KOPT-K1 (cell line): ENCODE measurements at regions not wholly inside any gene's neighbourhood (a gene's known extent, or its start where the extent isn't known, plus 50 kb on each side); places are given as distances from the start of the nearest gene placed in this dataset.
"Not testable (repeated sequence)": the region's sequence is repeated elsewhere in the genome, so short reads cannot be mapped to it uniquely, and the experiment has no call there.

Experiments
- H3K27ac ChIP-seq: fragments of 200-600 bp; sonication (generic); 2 replicates; pipeline ENCODE4 v1.5.1; 2016; ENCODE audit warnings: antibody characterized with exemption, mild to moderate bottlenecking, low read depth, low read length; ENCODE audit not compliant: poor library complexity, severe bottlenecking
- H3K36me3 ChIP-seq: fragments of 200-600 bp; sonication (generic); 2 replicates; pipeline ENCODE4 v1.5.1; 2017; ENCODE audit warnings: antibody characterized with exemption, mild to moderate bottlenecking, low read length, moderate library complexity; ENCODE audit not compliant: insufficient read depth
- H3K9me3 ChIP-seq: fragments of 200-600 bp; sonication (generic); 2 replicates; pipeline ENCODE4 v1.5.1; 2017; ENCODE audit warnings: antibody characterized with exemption, low read length, mild to moderate bottlenecking; ENCODE audit not compliant: insufficient read depth, poor library complexity, severe bottlenecking

DNA sequence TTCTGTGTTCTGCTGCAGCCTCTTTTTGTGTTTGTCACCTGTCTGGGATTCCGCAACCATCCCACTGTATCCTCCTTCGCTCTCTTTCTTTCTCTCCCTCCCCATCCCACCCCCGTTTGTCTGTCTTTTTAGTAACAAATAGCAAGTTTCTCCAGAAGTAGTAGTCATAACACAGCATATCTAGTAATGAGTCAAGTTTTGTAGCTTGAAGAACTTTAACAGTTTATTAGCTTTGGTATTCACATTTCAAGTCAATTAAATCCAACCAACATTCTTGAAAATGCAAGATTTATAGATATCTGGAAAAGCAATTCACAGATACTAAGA, 154.1 kb upstream of the MTPN start:
- Histone ChIP-seq H3K9me3 (no peaks in the 10 kb centered on the region), H3K27ac (no peak overlapping the region), H3K36me3 (no peaks in the 10 kb centered on the region)

DNA sequence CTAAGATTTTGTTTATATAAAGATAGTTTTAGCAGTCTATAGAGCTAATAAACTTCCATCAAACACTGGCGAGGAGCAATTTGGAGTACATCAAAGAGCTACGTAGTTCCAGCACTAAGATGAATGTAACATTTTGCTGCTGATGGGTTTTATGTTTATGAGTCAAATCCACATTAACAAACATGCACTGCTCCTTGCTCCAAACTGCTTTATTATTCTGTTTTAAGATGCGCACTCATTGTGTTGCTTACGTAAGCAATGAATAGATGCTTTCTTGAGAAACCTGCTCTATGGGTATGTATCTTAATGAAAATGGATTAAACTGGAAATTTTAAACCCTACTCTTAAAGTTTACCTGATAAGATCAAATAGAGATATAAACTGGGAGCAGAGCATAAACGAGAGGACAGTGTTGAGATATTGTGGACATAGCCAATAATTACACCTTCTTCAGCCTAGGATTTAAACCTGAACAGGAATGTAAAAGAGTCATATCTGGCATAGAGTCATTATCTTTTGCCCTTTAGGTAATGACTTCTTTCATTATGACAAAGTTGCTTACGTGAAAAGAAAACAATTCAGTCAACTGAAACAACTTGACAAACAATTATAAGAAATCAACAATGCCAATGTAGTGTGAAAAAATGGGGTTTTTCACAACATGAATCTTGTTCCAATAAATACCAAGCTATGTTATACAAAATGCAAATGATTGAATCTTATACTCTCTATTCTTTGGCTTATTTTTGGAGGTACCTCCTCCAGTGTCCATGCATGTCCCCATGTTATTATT, 153.5 kb upstream of the MTPN start:
- Histone ChIP-seq H3K27ac (no peak overlapping the region), H3K9me3 (no peaks in the 10 kb centered on the region), H3K36me3 (no peaks in the 10 kb centered on the region)

DNA sequence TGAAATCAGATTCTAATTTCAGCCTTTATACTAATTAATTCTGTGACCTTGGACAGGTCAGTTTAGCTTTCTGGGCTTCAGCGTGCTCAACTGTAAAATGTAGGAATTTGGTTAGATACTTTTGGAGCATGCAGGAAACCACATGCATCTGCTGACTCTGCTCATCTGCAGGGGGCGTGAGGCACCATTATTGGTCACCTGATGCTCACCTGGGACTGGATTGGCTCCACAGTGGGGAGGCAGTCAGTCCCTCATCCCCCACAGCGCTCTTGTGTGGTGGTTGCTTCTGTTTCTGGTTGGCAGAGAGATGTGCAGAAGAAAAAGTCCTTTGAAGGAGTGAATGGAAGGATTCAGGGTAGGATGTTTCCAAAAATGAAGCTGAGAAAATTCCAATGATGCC, 150.9 kb upstream of the MTPN start:
- Histone ChIP-seq H3K27ac (no peak overlapping the region), H3K9me3 (no peaks in the 10 kb centered on the region), H3K36me3 (no peaks in the 10 kb centered on the region)

DNA sequence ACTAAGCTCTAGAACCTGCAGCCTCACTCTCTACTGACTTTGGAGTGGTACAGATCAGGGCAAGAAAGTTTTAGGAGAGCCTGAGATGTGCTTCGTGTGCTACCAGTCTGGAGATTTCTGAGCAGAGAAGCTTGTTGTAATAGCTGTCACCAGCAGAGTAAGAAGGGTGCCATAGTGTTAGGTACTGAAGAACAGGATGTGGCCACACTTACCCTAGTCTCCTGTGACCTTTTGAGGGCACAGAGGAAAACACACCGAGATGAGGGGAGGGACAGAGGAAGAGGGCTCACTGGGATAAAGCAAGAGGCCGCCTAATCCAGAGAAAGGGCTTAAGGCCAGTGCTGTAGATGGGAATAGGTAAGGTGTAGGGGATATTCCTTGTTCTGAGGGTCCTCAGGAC, 146.2 kb upstream of the MTPN start:
- H3K9me3 ChIP-seq: no peaks in the 10 kb centered on the region
- no peak overlapping the region for H3K27ac ChIP-seq
- no peaks in the 10 kb centered on the region for H3K36me3 ChIP-seq

DNA sequence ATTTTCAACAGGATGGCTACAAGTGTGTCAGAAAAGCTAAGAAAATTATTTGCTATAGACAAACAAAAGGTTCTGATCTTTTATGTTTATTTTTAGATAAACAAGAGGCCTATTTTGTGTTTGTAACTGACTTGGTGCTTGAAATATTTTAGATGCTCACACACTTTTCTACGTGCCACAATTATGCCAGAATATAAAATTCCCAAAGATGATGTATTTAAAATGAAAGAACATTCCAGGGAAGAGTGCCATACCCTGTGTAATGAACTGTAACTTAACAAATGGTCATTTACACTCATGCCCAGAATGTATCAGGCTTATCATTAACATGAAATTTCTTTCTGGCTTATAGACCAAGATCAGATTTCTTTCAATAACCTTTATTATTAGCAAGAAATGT, 144.9 kb upstream of the MTPN start:
- Histone ChIP-seq H3K36me3 (no peaks in the 10 kb centered on the region), H3K27ac (no peak overlapping the region), H3K9me3 (no peaks in the 10 kb centered on the region)

DNA sequence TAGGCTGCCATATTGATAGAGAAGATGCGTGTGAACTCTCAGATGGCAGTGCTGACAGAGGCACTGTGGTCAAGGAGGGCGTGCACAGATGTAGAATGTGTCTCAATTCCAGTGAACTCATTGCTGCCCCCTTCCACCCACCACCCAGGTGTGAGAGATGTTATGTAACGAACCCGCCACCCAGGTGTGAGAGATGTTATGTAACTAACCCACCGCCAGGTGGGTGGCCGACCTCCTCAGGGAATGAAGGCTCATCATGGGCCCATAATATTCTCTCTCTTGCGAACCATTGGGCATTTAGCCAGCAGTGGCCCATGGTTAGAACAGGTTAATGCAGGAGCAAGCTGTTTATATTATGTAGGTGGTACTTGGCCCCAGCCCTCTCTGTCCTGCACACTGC, 140.4 kb upstream of the MTPN start:
- Histone ChIP-seq H3K36me3 (no peaks in the 10 kb centered on the region), H3K27ac (no peak overlapping the region), H3K9me3 (no peaks in the 10 kb centered on the region)

DNA sequence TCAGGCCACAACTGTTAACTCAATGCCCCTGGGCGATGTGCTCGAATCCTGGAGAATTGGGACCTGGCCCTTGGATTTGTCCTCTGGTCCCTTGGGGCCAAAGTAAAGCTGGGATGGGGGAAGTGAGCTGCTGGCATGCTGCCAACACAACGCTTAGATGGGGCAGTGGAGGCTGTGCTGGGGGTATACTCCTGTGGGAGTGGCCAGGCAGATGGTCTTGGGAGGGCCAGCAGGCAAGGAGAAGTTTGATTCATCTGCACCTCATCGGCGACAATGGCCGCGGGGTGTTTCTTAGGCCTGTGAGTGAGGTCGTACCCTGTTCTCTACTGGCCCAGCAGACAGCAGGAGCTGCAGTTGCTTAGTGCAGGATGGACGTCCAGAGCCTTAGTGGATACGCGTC, 139.0 kb upstream of the MTPN start:
- Histone ChIP-seq H3K27ac (no peak overlapping the region), H3K36me3 (no peaks in the 10 kb centered on the region), H3K9me3 (no peaks in the 10 kb centered on the region)

DNA sequence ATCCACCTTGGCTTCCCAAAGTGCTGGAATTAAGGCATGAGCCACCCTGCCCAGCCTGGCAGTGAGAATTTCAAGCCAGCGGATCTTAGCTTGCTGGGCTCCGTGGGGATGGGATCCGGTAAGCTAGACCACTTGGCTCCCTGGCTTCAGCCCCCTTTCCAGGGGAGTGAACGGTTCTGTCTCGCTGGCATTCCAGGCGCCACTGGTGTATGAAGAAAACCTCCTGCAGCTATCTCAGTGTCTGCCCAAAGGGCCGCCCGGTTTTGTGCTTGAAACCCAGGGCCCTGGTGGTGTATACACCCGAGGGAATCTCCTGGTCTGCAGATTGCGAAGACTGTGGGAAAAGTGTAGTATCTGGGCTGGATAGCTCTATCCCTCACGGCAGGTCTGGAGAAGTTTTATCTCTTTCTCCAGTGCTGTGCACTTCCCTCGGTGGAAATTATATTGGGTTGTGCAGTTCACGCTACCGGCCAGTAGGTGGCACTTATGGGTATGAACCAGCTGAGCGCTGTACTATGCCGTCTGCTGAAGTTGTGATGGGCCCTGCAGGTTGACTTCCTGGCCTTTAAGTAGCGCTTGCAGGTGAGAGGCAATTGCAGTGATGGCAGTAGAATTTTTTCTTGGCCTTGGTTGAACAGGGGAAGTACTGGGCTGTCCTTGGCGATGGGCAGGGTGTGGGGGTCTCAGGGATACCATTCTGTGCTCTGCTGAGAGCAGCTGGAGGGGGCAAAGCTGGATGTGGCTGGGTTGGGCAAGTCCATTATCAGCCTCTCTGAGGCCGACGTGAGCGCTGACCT, 138.0 kb upstream of the MTPN start:
- H3K27ac ChIP-seq: no peak overlapping the region
- no peaks in the 10 kb centered on the region for H3K36me3 ChIP-seq
- no peaks in the 10 kb centered on the region for H3K9me3 ChIP-seq

DNA sequence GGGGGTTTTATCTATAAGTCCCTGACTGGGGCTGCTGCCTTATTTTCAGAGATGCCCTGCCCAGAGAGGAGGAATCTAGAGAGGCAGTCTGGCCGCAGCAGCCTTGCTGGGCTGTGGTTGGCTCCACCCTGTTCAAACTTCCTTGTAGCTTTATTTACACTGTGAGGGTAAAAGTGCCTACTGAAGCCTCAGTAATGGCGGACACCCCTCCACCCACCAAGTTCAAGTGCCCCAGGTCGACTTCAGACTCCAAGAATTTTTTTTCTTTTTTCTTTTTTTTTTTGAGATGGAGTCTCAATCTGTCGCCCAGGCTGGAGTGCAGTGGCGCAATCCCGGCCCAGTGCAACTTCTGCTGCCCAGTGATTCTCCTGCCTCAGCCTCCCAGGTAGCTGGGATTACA, 137.3 kb upstream of the MTPN start:
- H3K9me3 ChIP-seq, H3K27ac ChIP-seq, H3K36me3 ChIP-seq: not testable (repeated sequence)

DNA sequence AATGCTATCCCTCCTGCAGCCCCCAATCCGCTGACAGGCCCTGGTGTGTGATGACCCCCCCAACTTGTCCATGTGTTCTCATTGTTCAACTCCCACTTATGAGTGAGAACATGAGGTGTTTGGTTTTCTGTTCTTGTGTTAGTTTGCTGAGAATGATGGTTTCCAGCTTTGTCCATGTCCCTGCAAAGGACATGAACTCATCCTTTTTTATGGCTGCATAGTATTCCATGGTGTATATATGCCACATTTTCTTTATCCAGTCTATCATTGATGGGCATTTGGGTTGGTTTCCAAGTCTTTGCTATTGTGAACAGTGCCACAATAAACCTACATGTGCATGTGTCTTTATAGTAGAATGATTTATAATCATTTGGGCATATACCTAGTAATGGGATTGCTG, 131.9 kb upstream of the MTPN start:
- not testable (repeated sequence) for H3K36me3 ChIP-seq, H3K27ac ChIP-seq
- peaks cover 19% of the 10 kb centered on the region for H3K9me3 ChIP-seq

DNA sequence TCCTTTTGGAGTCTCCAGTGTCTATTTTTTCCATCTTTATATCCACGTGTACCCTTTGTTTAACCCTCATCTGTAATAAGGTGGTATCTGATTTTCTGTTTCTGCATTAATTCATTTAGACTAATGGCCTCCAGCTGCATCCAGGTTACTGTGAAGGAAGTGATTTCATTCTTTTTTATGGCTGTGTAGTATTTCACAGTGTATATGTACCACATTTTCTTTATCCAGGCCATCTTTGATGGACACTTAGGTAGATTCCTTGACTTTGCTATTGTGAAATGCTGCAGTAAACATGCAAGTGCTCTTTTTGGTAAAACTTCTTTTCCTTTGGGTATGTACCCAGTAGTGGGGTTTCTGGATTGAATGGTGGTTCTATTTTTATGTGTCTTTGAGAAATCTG, 128.0 kb upstream of the MTPN start:
- Histone ChIP-seq H3K9me3 (peaks cover 19% of the 10 kb centered on the region), H3K36me3 (no peaks in the 10 kb centered on the region), H3K27ac (no peak overlapping the region)

DNA sequence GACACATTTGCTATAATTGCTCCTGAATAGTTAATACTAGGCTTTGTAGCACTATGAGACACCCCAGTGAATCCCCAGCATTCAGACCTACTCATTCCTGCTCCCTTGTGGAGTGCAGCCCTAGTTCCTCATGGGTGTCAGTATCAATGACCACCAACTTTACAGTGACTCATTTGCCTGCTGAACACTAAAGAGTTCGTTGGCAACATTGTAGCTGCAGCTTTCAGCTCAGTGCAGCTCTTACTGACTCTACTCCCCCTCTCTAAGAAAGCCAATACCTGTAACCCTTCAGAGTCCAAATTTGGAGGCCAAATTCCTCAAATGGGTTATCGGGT, 127.1 kb upstream of the MTPN start:
- Histone ChIP-seq H3K36me3 (no peaks in the 10 kb centered on the region), H3K27ac (no peak overlapping the region), H3K9me3 (peaks cover 17% of the 10 kb centered on the region)

DNA sequence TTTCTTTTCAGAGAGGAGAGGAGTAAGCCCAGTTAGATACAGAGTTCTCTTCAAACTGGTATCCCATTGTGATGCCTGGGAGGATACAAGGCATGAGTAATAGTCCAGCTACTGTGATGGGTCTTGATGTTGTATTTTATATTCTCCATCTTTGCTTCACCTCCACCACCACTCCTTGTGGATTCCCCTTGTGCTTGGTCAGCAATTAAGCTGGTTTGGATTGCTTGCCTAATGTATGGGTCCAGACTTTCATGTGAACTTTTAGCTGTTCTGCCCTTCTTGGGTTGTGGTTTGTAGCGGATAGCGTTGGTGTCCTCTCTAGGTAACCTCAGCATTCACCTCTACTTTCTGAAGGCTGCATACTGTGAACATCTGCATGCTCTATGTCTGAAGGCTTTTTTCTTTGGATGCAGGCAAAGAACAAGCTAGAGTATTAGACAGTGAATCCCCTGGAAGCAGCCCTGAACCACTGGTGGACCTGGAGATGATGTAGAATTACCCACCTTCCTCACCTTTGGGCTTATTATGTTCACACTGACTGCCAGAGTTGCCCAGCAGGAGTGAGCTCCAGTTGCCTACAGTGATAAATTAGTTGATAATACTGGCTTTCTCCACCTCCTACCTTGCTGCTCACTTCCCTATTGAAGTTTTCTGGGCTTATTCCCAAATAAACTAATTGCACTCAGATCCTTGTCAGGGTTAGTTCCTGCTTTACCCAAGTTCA, 126.5 kb upstream of the MTPN start:
- no peak overlapping the region for H3K27ac ChIP-seq
- H3K9me3 ChIP-seq: peaks cover 11% of the 10 kb centered on the region
- no peaks in the 10 kb centered on the region for H3K36me3 ChIP-seq

DNA sequence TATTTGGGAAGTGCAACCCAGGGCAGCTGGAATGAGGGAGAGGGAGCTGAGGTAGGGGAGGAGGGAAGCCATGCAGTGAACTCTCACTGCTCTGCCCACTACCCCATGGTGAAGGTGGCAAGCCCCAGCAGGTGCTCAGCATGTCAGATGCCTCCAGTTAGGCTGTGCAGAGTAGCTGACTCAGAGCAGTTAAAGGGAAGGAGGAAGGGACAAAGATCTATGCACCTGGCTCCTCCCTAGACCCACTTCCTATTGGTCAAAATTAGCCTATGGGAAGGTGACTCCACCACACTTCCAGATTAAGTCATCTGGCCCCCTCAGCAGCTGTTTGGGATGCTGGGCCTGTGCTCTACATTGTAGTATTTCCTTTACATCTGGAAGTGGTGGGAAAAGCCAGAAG, 125.7 kb upstream of the MTPN start:
- Histone ChIP-seq H3K36me3 (no peaks in the 10 kb centered on the region), H3K9me3 (peaks cover 11% of the 10 kb centered on the region), H3K27ac (no peak overlapping the region)

DNA sequence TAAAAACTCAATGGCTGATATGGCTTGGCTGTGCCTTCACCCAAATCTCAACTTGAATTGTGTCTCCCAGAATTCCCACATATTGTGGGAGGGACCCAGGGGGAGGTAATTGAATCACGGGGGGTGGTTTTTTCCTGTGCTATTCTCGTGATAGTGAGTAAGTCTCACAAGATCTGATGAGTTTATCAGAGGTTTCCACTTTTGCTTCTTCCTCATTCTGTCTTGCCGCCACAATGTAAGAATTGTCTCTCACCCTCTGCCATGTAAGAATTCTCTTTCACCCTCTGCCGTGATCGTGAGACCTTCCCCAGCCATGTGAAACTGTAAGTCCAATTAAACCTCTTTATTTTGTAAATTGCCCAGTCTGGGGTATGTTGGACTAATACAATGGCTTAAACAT, 115.6 kb upstream of the MTPN start:
- H3K27ac ChIP-seq, H3K36me3 ChIP-seq: not testable (repeated sequence)
- peaks cover 13% of the 10 kb centered on the region for H3K9me3 ChIP-seq
